HEK293T (cell line): ENCODE measurements at regions not wholly inside any gene's neighbourhood (a gene's known extent, or its start where the extent isn't known, plus 50 kb on each side); places are given as distances from the start of the nearest gene placed in this dataset.

Source experiments
- FOXK2 ChIP-seq: fragments of 450-650 bp; IDR thresholded peaks from 2 replicates; pipeline ENCODE4 v1.6.1; 2016; ENCODE audit warnings: mild to moderate bottlenecking
- LEF1 ChIP-seq: fragments of 450-650 bp; IDR thresholded peaks from 2 replicates; pipeline ENCODE4 v1.6.1; 2017; ENCODE audit warnings: mild to moderate bottlenecking, borderline replicate concordance
- TARDBP ChIP-seq: fragments of 450-650 bp; IDR thresholded peaks from 2 replicates; pipeline ENCODE4 v1.6.1; 2016
- ZNF384 ChIP-seq: fragments of 450-650 bp; IDR thresholded peaks from 2 replicates; pipeline ENCODE4 v1.6.1; 2016

DNA sequence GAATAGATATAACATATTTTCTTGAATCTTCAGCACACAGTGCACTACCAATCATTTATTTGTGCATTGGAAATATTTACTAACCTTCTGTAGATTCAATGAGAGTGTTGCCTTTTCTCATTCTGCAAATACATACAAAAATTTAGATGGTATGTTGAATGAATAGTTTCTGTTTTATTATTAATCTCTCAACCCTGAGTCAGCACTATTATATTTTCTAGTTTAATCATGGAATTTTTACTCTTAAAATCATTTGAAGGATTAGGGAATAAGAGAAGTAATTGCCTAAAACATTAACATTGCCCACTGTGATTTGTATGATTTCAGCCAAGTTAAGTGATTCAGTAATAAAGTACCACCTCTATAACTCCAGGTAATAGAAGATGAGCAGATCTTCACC is 370.2 kb upstream of the CDH7 start:
- TF ChIP-seq LEF1 (no peak), FOXK2 (no peak), ZNF384 (no peak), TARDBP (no peak)
